Omental fat pad (tissue), 3 donors: ENCODE measurements at regions not wholly inside any gene's neighbourhood (a gene's known extent, or its start where the extent isn't known, plus 50 kb on each side); places are given as distances from the start of the nearest gene placed in this dataset.

ENCODE experiments used
- ATAC-seq: fragments of 150-250 bp; one replicate; pipeline ENCODE4 v1.9.1; 2016; ENCODE audit warnings: mild to moderate bottlenecking, moderate library complexity; ENCODE audit not compliant: low FRiP score
- DNase-seq: peaks from one replicate; pipeline ENCODE4 v3.0.0-alpha.2; 2019; ENCODE audit warnings: low spot score
- CTCF ChIP-seq, 3 donors: fragments of 450-650 bp; IDR thresholded peaks; one replicate each; pipeline ENCODE4 v1.5.1; 2016 to 2017; ENCODE audit warnings: antibody characterized with exemption in 3 of 3, mild to moderate bottlenecking in 3 of 3, moderate library complexity in 2 of 3

GRCh38 chr13:22821589-22821988, 359.2 kb upstream of the SGCG start:
- DNase-seq = no peak
- TF ChIP-seq CTCF (IDR thresholded peaks at IDR 0.05) = no peak
- ATAC-seq = no peak

- TF ChIP-seq CTCF (IDR thresholded peaks at IDR 0.05) = no peak
- no peak for ATAC-seq
- no peak for DNase-seq
These were observed 355.6 kb upstream of the SGCG start for GRCh38 chr13:22825186-22825585.

GRCh38 chr13:22828081-22828480, 352.7 kb upstream of the SGCG start:
- no peak for DNase-seq
- ATAC-seq = no peak
- no peak for TF ChIP-seq CTCF (IDR thresholded peaks at IDR 0.05)

- ATAC-seq (no peak), DNase-seq (no peak)
- TF ChIP-seq CTCF (IDR thresholded peaks at IDR 0.05) = no peak
These were observed 344.3 kb upstream of the SGCG start for GRCh38 chr13:22836475-22836874.

- DNase-seq = no peak
- ATAC-seq = no peak
- TF ChIP-seq CTCF (IDR thresholded peaks at IDR 0.05) = no peak
These were observed 342.7 kb upstream of the SGCG start for GRCh38 chr13:22837980-22838647.

- ATAC-seq (no peak), DNase-seq (no peak)
- TF ChIP-seq CTCF (IDR thresholded peaks at IDR 0.05) = no peak
These were observed 340.9 kb upstream of the SGCG start for GRCh38 chr13:22839603-22840530.
